SK-N-SH treated with all-trans-retinoic acid at 6 μM for 48 hours (cell line): ENCODE measurements at regions not wholly inside any gene's neighbourhood (a gene's known extent, or its start where the extent isn't known, plus 50 kb on each side); places are given as distances from the start of the nearest gene placed in this dataset.

Experiments
- ATAC-seq: fragments of 200-7000 bp; cut with Tn5 transposase; 3 replicates; pipeline ENCODE4 v1.9.1; 2020; ENCODE audit warnings: mild to moderate bottlenecking, moderate library complexity
- ARNTL ChIP-seq: fragments of 450-650 bp; formaldehyde crosslinking; IDR thresholded peaks from 2 replicates; pipeline ENCODE4 v1.5.0; 2020; ENCODE audit warnings: low read depth, mild to moderate bottlenecking, moderate library complexity, borderline replicate concordance
- BACH2 ChIP-seq: fragments of 250-450 bp; sonication (Bioruptor Pico); IDR thresholded peaks from 2 replicates; pipeline ENCODE4 v1.9.0; 2021; ENCODE audit warnings: mild to moderate bottlenecking, borderline replicate concordance
- CSDC2 ChIP-seq: fragments of 250-450 bp; sonication (Bioruptor Pico); IDR thresholded peaks from 2 replicates; pipeline ENCODE4 v1.5.0; 2020; ENCODE audit warnings: mild to moderate bottlenecking, moderate library complexity
- ESRRG ChIP-seq: fragments of 250-450 bp; sonication (Bioruptor Pico); IDR thresholded peaks from 2 replicates; pipeline ENCODE4 v1.6.1; 2021; ENCODE audit warnings: mild to moderate bottlenecking
- GLIS3 ChIP-seq: fragments of 250-450 bp; sonication (Bioruptor Pico); IDR thresholded peaks from 2 replicates; pipeline ENCODE4 v1.5.0; 2020; ENCODE audit warnings: mild to moderate bottlenecking, moderate library complexity
- ISL1 ChIP-seq: fragments of 250-450 bp; sonication (Bioruptor Pico); IDR thresholded peaks from 2 replicates; pipeline ENCODE4 v2.1.2; 2022; ENCODE audit warnings: mild to moderate bottlenecking, moderate library complexity
- OSR1 ChIP-seq: fragments of 250-450 bp; sonication (Bioruptor Pico); IDR thresholded peaks from 2 replicates; pipeline ENCODE4 v1.8.0; 2022; ENCODE audit warnings: moderate library complexity, mild to moderate bottlenecking, inconsistent platforms
- RARB ChIP-seq: fragments of 250-450 bp; sonication (Bioruptor Pico); IDR thresholded peaks from 2 replicates; pipeline ENCODE4 v1.8.0; 2021; ENCODE audit warnings: mild to moderate bottlenecking, moderate library complexity
- SNAI2 ChIP-seq: fragments of 250-450 bp; sonication (Bioruptor Pico); IDR thresholded peaks from 2 replicates; pipeline ENCODE4 v1.5.0; 2020; ENCODE audit warnings: mild to moderate bottlenecking, moderate library complexity
- TCF4 ChIP-seq: fragments of 250-450 bp; sonication (Bioruptor Pico); IDR thresholded peaks from 2 replicates; pipeline ENCODE4 v1.8.0; 2021; ENCODE audit warnings: mild to moderate bottlenecking, moderate library complexity, borderline replicate concordance
- TOX ChIP-seq: fragments of 250-450 bp; sonication (Bioruptor Pico); IDR thresholded peaks from 2 replicates; pipeline ENCODE4 v1.8.0; 2021; ENCODE audit warnings: mild to moderate bottlenecking, moderate library complexity, borderline replicate concordance
- ZC3H10 ChIP-seq: fragments of 250-450 bp; sonication (Bioruptor Pico); IDR thresholded peaks from 2 replicates; pipeline ENCODE4 v1.5.1; 2021; ENCODE audit warnings: mild to moderate bottlenecking, moderate library complexity
- ZFP3 ChIP-seq: fragments of 250-450 bp; sonication (Bioruptor Pico); IDR thresholded peaks from 2 replicates; pipeline ENCODE4 v1.5.0; 2020; ENCODE audit warnings: mild to moderate bottlenecking, moderate library complexity
- ZFP30 ChIP-seq: fragments of 450-650 bp; formaldehyde crosslinking; IDR thresholded peaks from 2 replicates; pipeline ENCODE4 v1.5.0; 2022; ENCODE audit warnings: mild to moderate bottlenecking, moderate library complexity
- ZNF565 ChIP-seq: fragments of 450-650 bp; formaldehyde crosslinking; conservative IDR thresholded peaks from 2 replicates; pipeline ENCODE4 v1.5.0; 2020; ENCODE audit warnings: low read depth, mild to moderate bottlenecking, moderate library complexity
- ZNF70 ChIP-seq: fragments of 450-650 bp; formaldehyde crosslinking; IDR thresholded peaks from 2 replicates; pipeline ENCODE4 v1.5.0; 2020; ENCODE audit warnings: mild to moderate bottlenecking, moderate library complexity
- ZNF8 ChIP-seq: fragments of 450-650 bp; formaldehyde crosslinking; IDR thresholded peaks from 2 replicates; pipeline ENCODE4 v1.5.0; 2020; ENCODE audit warnings: mild to moderate bottlenecking, moderate library complexity
- TF ChIP-seq, protein P1 (sequence below): fragments of 250-450 bp; sonication (Bioruptor Pico); IDR thresholded peaks from 2 replicates; pipeline ENCODE4 v1.8.0; 2020; ENCODE audit warnings: mild to moderate bottlenecking, moderate library complexity, borderline replicate concordance
- TF ChIP-seq, protein P2 (sequence below): fragments of 250-450 bp; sonication (Bioruptor Pico); IDR thresholded peaks from 2 replicates; pipeline ENCODE4 v1.5.1; 2021; ENCODE audit warnings: mild to moderate bottlenecking, moderate library complexity
- TF ChIP-seq, protein P3 (sequence below): fragments of 250-450 bp; sonication (Bioruptor Pico); IDR thresholded peaks from 2 replicates; pipeline ENCODE4 v1.5.0; 2020; ENCODE audit warnings: mild to moderate bottlenecking, moderate library complexity
- TF ChIP-seq, protein P4 (sequence below): fragments of 250-450 bp; sonication (Bioruptor Pico); IDR thresholded peaks from 2 replicates; pipeline ENCODE4 v1.5.1; 2020; ENCODE audit warnings: low read depth, mild to moderate bottlenecking, moderate library complexity
- TF ChIP-seq, protein P5 (sequence below): fragments of 250-450 bp; sonication (Bioruptor Pico); IDR thresholded peaks from 2 replicates; pipeline ENCODE4 v1.8.0; 2021; ENCODE audit warnings: low read depth, mild to moderate bottlenecking, moderate library complexity, borderline replicate concordance

DNA sequence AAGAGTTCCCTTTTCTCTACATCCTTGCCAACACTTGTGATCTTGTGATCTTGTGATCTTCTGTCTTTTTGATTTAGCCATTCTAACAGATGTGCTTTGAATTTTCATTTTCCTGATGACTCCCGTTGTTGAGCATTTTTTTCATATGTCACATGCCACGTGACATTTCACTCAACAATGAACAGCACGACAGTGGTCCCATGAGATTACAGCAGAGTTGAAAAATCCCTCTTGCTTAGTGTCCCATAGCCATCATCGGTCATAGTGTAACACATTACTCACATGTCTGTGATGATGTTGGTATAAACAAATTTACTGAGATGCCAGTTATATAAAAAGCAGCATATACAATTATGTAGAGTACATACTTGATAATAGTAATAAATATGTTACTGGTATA is 256.1 kb upstream of the OBI1 start:
- TF ChIP-seq RARB (CRISPR knock-in tag): no peak
- TF ChIP-seq BACH2: no peak
- TF ChIP-seq TOX (CRISPR knock-in tag): no peak
- TF ChIP-seq, all 23 proteins: peak for 0

DNA sequence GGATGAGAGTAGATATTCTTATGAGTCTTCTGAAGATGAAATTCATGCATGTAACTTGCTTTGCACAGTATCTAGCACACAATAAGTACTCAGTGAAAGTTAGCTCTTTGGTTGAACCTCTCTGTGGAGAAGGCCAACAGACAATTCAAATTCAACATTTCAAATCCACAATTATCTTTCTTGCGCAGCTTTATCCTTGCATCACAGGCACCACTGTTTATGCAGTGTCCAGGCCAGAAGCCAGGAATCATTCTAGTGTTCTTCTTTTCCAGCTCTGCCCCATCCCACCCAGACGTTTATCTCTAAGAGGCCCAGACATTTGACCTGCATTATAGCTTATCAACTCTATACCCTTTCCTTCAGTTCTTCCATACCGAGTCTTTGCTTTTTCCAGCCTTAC is 254.7 kb upstream of the OBI1 start:
- TF ChIP-seq RARB (CRISPR knock-in tag): no peak
- TF ChIP-seq, protein P1, sequence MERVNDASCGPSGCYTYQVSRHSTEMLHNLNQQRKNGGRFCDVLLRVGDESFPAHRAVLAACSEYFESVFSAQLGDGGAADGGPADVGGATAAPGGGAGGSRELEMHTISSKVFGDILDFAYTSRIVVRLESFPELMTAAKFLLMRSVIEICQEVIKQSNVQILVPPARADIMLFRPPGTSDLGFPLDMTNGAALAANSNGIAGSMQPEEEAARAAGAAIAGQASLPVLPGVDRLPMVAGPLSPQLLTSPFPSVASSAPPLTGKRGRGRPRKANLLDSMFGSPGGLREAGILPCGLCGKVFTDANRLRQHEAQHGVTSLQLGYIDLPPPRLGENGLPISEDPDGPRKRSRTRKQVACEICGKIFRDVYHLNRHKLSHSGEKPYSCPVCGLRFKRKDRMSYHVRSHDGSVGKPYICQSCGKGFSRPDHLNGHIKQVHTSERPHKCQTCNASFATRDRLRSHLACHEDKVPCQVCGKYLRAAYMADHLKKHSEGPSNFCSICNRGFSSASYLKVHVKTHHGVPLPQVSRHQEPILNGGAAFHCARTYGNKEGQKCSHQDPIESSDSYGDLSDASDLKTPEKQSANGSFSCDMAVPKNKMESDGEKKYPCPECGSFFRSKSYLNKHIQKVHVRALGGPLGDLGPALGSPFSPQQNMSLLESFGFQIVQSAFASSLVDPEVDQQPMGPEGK: no peak
- no peak for TF ChIP-seq ESRRG (CRISPR knock-in tag)
- TF ChIP-seq, protein P2, sequence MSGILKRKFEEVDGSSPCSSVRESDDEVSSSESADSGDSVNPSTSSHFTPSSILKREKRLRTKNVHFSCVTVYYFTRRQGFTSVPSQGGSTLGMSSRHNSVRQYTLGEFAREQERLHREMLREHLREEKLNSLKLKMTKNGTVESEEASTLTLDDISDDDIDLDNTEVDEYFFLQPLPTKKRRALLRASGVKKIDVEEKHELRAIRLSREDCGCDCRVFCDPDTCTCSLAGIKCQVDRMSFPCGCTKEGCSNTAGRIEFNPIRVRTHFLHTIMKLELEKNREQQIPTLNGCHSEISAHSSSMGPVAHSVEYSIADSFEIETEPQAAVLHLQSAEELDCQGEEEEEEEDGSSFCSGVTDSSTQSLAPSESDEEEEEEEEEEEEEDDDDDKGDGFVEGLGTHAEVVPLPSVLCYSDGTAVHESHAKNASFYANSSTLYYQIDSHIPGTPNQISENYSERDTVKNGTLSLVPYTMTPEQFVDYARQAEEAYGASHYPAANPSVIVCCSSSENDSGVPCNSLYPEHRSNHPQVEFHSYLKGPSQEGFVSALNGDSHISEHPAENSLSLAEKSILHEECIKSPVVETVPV (CRISPR knock-in tag): no peak
- no peak for TF ChIP-seq CSDC2 (CRISPR knock-in tag)
- no peak for TF ChIP-seq ZNF8 (CRISPR knock-in tag)
- no peak for TF ChIP-seq ZFP3
- no peak for TF ChIP-seq BACH2
- TF ChIP-seq, protein P3, sequence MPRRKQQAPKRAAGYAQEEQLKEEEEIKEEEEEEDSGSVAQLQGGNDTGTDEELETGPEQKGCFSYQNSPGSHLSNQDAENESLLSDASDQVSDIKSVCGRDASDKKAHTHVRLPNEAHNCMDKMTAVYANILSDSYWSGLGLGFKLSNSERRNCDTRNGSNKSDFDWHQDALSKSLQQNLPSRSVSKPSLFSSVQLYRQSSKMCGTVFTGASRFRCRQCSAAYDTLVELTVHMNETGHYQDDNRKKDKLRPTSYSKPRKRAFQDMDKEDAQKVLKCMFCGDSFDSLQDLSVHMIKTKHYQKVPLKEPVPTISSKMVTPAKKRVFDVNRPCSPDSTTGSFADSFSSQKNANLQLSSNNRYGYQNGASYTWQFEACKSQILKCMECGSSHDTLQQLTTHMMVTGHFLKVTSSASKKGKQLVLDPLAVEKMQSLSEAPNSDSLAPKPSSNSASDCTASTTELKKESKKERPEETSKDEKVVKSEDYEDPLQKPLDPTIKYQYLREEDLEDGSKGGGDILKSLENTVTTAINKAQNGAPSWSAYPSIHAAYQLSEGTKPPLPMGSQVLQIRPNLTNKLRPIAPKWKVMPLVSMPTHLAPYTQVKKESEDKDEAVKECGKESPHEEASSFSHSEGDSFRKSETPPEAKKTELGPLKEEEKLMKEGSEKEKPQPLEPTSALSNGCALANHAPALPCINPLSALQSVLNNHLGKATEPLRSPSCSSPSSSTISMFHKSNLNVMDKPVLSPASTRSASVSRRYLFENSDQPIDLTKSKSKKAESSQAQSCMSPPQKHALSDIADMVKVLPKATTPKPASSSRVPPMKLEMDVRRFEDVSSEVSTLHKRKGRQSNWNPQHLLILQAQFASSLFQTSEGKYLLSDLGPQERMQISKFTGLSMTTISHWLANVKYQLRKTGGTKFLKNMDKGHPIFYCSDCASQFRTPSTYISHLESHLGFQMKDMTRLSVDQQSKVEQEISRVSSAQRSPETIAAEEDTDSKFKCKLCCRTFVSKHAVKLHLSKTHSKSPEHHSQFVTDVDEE (CRISPR knock-in tag): no peak
- ATAC-seq: no peak

More for the DNA sequence above, 256.1 kb upstream of the OBI1 start:
- ATAC-seq: no peak

DNA sequence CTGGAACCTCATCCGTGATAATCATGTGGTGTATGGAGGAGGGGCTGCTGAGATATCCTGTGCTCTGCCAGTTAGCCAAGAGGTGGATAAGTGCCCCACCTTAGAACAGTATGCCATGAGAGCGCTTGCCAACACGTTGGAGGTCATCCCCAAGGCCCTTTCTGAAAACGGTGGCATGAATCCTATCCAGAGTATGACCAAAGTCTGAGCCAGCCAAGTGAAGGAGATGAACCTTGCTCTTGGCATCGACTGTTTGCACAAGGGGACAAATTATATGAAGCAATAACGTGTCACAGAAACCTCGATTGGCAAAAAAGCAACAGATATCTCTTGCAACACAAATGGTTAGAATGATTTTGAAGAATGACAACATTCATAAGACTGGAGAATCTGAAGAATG is 251.2 kb upstream of the OBI1 start:
- no peak for ATAC-seq
- TF ChIP-seq ZC3H10 (no peak), ZNF70 (CRISPR knock-in tag) (no peak), RARB (CRISPR knock-in tag) (no peak), ZNF565 (CRISPR knock-in tag) (no peak), SNAI2 (no peak), BACH2 (no peak), GLIS3 (CRISPR knock-in tag) (no peak), ZFP30 (CRISPR knock-in tag) (no peak), TCF4 (no peak), CSDC2 (CRISPR knock-in tag) (no peak), ZFP3 (no peak), ARNTL (CRISPR knock-in tag) (no peak), ISL1 (CRISPR knock-in tag) (no peak), OSR1 (no peak), ESRRG (CRISPR knock-in tag) (no peak), TOX (CRISPR knock-in tag) (no peak)
- TF ChIP-seq, protein P2 (CRISPR knock-in tag): no peak
- TF ChIP-seq, protein P4, sequence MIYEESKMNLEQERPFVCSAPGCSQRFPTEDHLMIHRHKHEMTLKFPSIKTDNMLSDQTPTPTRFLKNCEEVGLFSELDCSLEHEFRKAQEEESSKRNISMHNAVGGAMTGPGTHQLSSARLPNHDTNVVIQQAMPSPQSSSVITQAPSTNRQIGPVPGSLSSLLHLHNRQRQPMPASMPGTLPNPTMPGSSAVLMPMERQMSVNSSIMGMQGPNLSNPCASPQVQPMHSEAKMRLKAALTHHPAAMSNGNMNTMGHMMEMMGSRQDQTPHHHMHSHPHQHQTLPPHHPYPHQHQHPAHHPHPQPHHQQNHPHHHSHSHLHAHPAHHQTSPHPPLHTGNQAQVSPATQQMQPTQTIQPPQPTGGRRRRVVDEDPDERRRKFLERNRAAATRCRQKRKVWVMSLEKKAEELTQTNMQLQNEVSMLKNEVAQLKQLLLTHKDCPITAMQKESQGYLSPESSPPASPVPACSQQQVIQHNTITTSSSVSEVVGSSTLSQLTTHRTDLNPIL (CRISPR knock-in tag): no peak
- TF ChIP-seq, protein P1: no peak
- TF ChIP-seq, protein P5, sequence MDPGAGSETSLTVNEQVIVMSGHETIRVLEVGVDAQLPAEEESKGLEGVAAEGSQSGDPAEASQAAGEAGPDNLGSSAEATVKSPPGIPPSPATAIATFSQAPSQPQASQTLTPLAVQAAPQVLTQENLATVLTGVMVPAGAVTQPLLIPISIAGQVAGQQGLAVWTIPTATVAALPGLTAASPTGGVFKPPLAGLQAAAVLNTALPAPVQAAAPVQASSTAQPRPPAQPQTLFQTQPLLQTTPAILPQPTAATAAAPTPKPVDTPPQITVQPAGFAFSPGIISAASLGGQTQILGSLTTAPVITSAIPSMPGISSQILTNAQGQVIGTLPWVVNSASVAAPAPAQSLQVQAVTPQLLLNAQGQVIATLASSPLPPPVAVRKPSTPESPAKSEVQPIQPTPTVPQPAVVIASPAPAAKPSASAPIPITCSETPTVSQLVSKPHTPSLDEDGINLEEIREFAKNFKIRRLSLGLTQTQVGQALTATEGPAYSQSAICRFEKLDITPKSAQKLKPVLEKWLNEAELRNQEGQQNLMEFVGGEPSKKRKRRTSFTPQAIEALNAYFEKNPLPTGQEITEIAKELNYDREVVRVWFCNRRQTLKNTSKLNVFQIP (CRISPR knock-in tag): no peak
